Upper lobe of left lung (tissue), 6 donors: ENCODE measurements at regions not wholly inside any gene's neighbourhood (a gene's known extent, or its start where the extent isn't known, plus 50 kb on each side); places are given as distances from the start of the nearest gene placed in this dataset.

Experiments
- ATAC-seq, 2 donors: fragments of 200-7000 bp; cut with Tn5 transposase; one replicate each; pipeline ENCODE4 v1.9.1; 2022; ENCODE audit warnings: mild to moderate bottlenecking in 2 of 2, moderate library complexity in 2 of 2; ENCODE audit not compliant: low FRiP score in 2 of 2
- DNase-seq, 2 donors: peaks; one replicate each; pipeline ENCODE4 v3.0.0-alpha.2; 2019 to 2020
- H3K27ac ChIP-seq, 4 donors: fragments of 200-600 bp; sonication (generic); one replicate each; pipeline ENCODE4 v1.5.1; 2016 to 2019
- H3K27me3 ChIP-seq, 4 donors: fragments of 200-600 bp; sonication (generic); one replicate each; pipeline ENCODE4 v1.5.1; 2017 to 2019
- H3K36me3 ChIP-seq, 4 donors: fragments of 200-600 bp; sonication (generic); one replicate each; pipeline ENCODE4 v1.5.1; 2016 to 2019
- H3K4me1 ChIP-seq, 4 donors: fragments of 200-600 bp; sonication (generic); one replicate each; pipeline ENCODE4 v1.5.1; 2018 to 2019
- H3K4me3 ChIP-seq, 4 donors: fragments of 200-600 bp; sonication (generic); one replicate each; pipeline ENCODE4 v1.5.1; 2017 to 2019; ENCODE audit warnings: mild to moderate bottlenecking in 2 of 4, moderate library complexity in 1 of 4
- H3K9me3 ChIP-seq, 4 donors: fragments of 200-600 bp; sonication (generic); one replicate each; pipeline ENCODE4 v1.5.1; 2018 to 2019
- CTCF ChIP-seq, 6 experiments: fragments of 450-650 bp in 4 of 6; fragments of 200-600 bp in 2 of 6; sonication (generic) in 2 of 6; IDR thresholded peaks; one replicate each; pipeline ENCODE4 v1.5.1; 2016 to 2019; ENCODE audit warnings: antibody characterized with exemption in 6 of 6
- EP300 ChIP-seq, 4 donors: sonication (generic); formaldehyde crosslinking; IDR thresholded peaks; one replicate each; pipeline ENCODE4 v1.5.1; 2017; ENCODE audit warnings: antibody characterized with exemption in 4 of 4, control low read depth in 2 of 4
- POLR2A ChIP-seq, 4 donors: fragments of 450-650 bp; IDR thresholded peaks; one replicate each; pipeline ENCODE4 v1.5.1; 2016 to 2017; ENCODE audit warnings: antibody characterized with exemption in 4 of 4, mild to moderate bottlenecking in 2 of 4
- POLR2AphosphoS5 ChIP-seq, 2 donors: sonication (generic); formaldehyde crosslinking; IDR thresholded peaks; one replicate each; pipeline ENCODE4 v1.5.1; 2017; ENCODE audit warnings: antibody characterized with exemption in 2 of 2
- WGBS, 2 donors: methylation state at CpG; one replicate each; pipeline ENCODE4 v1.1.5; 2017 to 2018; 5-methylcytosine and 5-hydroxymethylcytosine counted together
- donor health status: DM: no; HTN: no; CAD: no; lungs with moderate emphysema.
- donor health status: DM: no; HTN: yes; CAD: no; lungs with severe emphysema.

- no peaks in the 10 kb centered on the region for H3K36me3 ChIP-seq
- no peak overlapping the region for H3K4me3 ChIP-seq
- H3K4me1 ChIP-seq, result no peaks in the 10 kb centered on the region
- no peaks in the 10 kb centered on the region for H3K27me3 ChIP-seq
- ATAC-seq, result no peak
- no peak overlapping the region for H3K27ac ChIP-seq
- no peak for DNase-seq
- no peaks in the 10 kb centered on the region for H3K9me3 ChIP-seq
- WGBS, 2 donors, result 80 to 90% methylated on average over 3 of the region's 3 CpGs
- TF ChIP-seq EP300 (IDR thresholded peaks at IDR 0.05) (no peak), POLR2A (IDR thresholded peaks at IDR 0.05) (no peak), POLR2AphosphoS5 (IDR thresholded peaks at IDR 0.05) (no peak), CTCF (IDR thresholded peaks at IDR 0.05) (no peak)
These were observed 65.0 kb upstream of the MEIS2 start for GRCh38 chr15:37165395-37165794.

- no peak overlapping the region for H3K27ac ChIP-seq
- TF ChIP-seq POLR2A (IDR thresholded peaks at IDR 0.05) (no peak), EP300 (IDR thresholded peaks at IDR 0.05) (no peak), POLR2AphosphoS5 (IDR thresholded peaks at IDR 0.05) (no peak), CTCF (IDR thresholded peaks at IDR 0.05) (no peak)
- no peak overlapping the region for H3K4me3 ChIP-seq
- no peaks in the 10 kb centered on the region for H3K27me3 ChIP-seq
- H3K9me3 ChIP-seq, result no peaks in the 10 kb centered on the region
- 66 to 70% methylated on average over 3 of the region's 3 CpGs for WGBS, 2 donors
- DNase-seq (no peak), ATAC-seq (no peak)
- H3K36me3 ChIP-seq, result no peaks in the 10 kb centered on the region
- H3K4me1 ChIP-seq, result no peaks in the 10 kb centered on the region
These were observed 66.1 kb upstream of the MEIS2 start for GRCh38 chr15:37166402-37166801.

- 59 to 60% methylated on average over 1 of the region's 1 CpG for WGBS, 2 donors
- ATAC-seq, result no peak
- Histone ChIP-seq H3K4me3 (no peak overlapping the region), H3K4me1 (no peaks in the 10 kb centered on the region), H3K27me3 (no peaks in the 10 kb centered on the region), H3K9me3 (peaks cover 0 to 10% (median 6%) of the 10 kb centered on the region in 4 donors), H3K36me3 (no peaks in the 10 kb centered on the region), H3K27ac (no peak overlapping the region)
- no peak for DNase-seq
- TF ChIP-seq POLR2AphosphoS5 (IDR thresholded peaks at IDR 0.05) (no peak), CTCF (IDR thresholded peaks at IDR 0.05) (no peak), EP300 (IDR thresholded peaks at IDR 0.05) (no peak), POLR2A (IDR thresholded peaks at IDR 0.05) (no peak)
These were observed 81.0 kb upstream of the MEIS2 start for GRCh38 chr15:37181339-37181738.

- Histone ChIP-seq H3K9me3 (no peaks in the 10 kb centered on the region), H3K27ac (no peak overlapping the region), H3K4me1 (no peaks in the 10 kb centered on the region), H3K36me3 (no peaks in the 10 kb centered on the region), H3K27me3 (no peaks in the 10 kb centered on the region), H3K4me3 (no peak overlapping the region)
- WGBS, 2 donors, result 64 to 81% methylated on average over 5 of the region's 5 CpGs
- no peak for ATAC-seq
- TF ChIP-seq EP300 (IDR thresholded peaks at IDR 0.05) (no peak), POLR2A (IDR thresholded peaks at IDR 0.05) (no peak), CTCF (IDR thresholded peaks at IDR 0.05) (no peak), POLR2AphosphoS5 (IDR thresholded peaks at IDR 0.05) (no peak)
- no peak for DNase-seq
These were observed 99.2 kb upstream of the MEIS2 start for GRCh38 chr15:37199545-37199944.

GRCh38 chr15:37203050-37203449, 102.7 kb upstream of the MEIS2 start:
- DNase-seq (no peak), ATAC-seq (no peak)
- WGBS, 2 donors, result 90 to 95% methylated on average over 2 of the region's 2 CpGs
- no peaks in the 10 kb centered on the region for H3K9me3 ChIP-seq
- no peak for TF ChIP-seq POLR2A (IDR thresholded peaks at IDR 0.05)
- no peak for TF ChIP-seq EP300 (IDR thresholded peaks at IDR 0.05)
- TF ChIP-seq POLR2AphosphoS5 (IDR thresholded peaks at IDR 0.05), result no peak
- no peak for TF ChIP-seq CTCF (IDR thresholded peaks at IDR 0.05)
- H3K4me1 ChIP-seq, result no peaks in the 10 kb centered on the region
- no peaks in the 10 kb centered on the region for H3K36me3 ChIP-seq
- H3K27ac ChIP-seq, result no peak overlapping the region
- no peaks in the 10 kb centered on the region for H3K27me3 ChIP-seq
- H3K4me3 ChIP-seq, result no peak overlapping the region
